OCI-LY3 (cell line): ENCODE measurements at regions not wholly inside any gene's neighbourhood (a gene's known extent, or its start where the extent isn't known, plus 50 kb on each side); places are given as distances from the start of the nearest gene placed in this dataset.

Source experiments
- H2AFZ ChIP-seq: fragments of 200-600, 300-600 bp; shearing (Covaris generic); 2 replicates; pipeline ENCODE4 v1.6.0; 2014; ENCODE audit warnings: antibody characterized with exemption, low read depth, low read length
- H3K27ac ChIP-seq: fragments of 200-600, 300-600 bp; sonication (generic); 2 replicates; pipeline ENCODE4 v1.5.1; 2014; ENCODE audit warnings: mild to moderate bottlenecking, low read length, moderate library complexity, mixed read lengths
- H3K27me3 ChIP-seq: fragments of 200-600, 300-600 bp; sonication (generic); 2 replicates; pipeline ENCODE4 v1.6.1; 2014; ENCODE audit warnings: low read depth, low read length, mixed read lengths
- H3K36me3 ChIP-seq: fragments of 200-600, 300-600 bp; sonication (generic); replicated peaks from 2 replicates; pipeline ENCODE3; 2014; ENCODE audit warnings: low read depth, low read length, mixed read lengths
- H3K4me1 ChIP-seq: fragments of 300-600, 200-600 bp; sonication (generic); 2 replicates; pipeline ENCODE4 v1.6.1; 2014; ENCODE audit warnings: low read length, mixed read lengths
- H3K4me2 ChIP-seq: fragments of 200-600, 300-600 bp; sonication (generic); 2 replicates; pipeline ENCODE4 v1.6.1; 2014; ENCODE audit warnings: low read length, mixed read lengths
- H3K4me3 ChIP-seq: fragments of 300-600, 200-600 bp; sonication (generic); 2 replicates; pipeline ENCODE4 v1.5.1; 2014; ENCODE audit warnings: antibody characterized with exemption, mild to moderate bottlenecking, low read length, moderate library complexity
- H3K79me2 ChIP-seq: fragments of 300-600, 200-600 bp; shearing (Covaris generic); 2 replicates; pipeline ENCODE4 v1.6.1; 2014; ENCODE audit warnings: mild to moderate bottlenecking, low read length, mixed read lengths
- H3K9ac ChIP-seq: fragments of 300-600, 200-600 bp; shearing (Covaris generic); 2 replicates; pipeline ENCODE4 v1.6.0; 2014; ENCODE audit warnings: mild to moderate bottlenecking, low read length, moderate library complexity
- H3K9me3 ChIP-seq: fragments of 200-600, 300-600 bp; shearing (Covaris generic); 2 replicates; pipeline ENCODE4 v1.6.1; 2014; ENCODE audit warnings: low read length, mixed read lengths; ENCODE audit not compliant: insufficient read depth
- H4K20me1 ChIP-seq: fragments of 200-600, 300-600 bp; sonication (generic); 2 replicates; pipeline ENCODE4 v1.6.1; 2016; ENCODE audit warnings: low read length, mixed read lengths; ENCODE audit not compliant: insufficient read depth
- EZH2phosphoT487 ChIP-seq: fragments of 200-600 bp; shearing (Covaris generic); IDR thresholded peaks from 2 replicates; pipeline ENCODE4 v1.6.1; 2018; ENCODE audit warnings: antibody characterized with exemption, mixed run types, low read depth
- TF ChIP-seq, protein P1 (sequence below): fragments of 200-600, 300-600 bp; sonication (generic); IDR thresholded peaks from 2 replicates; pipeline ENCODE4 v1.5.1; 2014; ENCODE audit warnings: antibody characterized with exemption, low read length, low read depth

DNA sequence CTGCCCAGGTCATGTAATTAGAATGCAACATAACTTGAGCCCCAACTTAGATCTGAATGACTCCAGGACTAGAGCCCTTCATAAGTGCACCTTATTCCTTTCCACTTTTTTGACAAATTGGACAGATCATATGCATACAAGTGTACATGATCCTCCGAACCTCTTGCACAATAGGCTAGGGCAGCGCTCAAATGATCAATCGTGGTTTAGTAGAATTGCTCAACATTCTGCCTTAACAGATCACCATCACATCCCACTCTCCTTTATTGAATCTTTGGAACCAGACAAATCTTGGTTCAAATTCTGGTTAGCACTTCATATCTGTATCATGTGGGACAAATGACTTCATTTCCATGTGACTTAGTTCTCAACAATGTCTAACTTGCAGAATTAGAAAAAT lies 106.8 kb upstream of the CDIN1 start:
- Histone ChIP-seq H2AFZ (no peak overlapping the region), H3K27me3 (no peaks in the 10 kb centered on the region; the same call in 1 of the 2 replicates), H4K20me1 (no peaks in the 10 kb centered on the region), H3K4me2 (no peak overlapping the region), H3K27ac (no peak overlapping the region), H3K9ac (no peak overlapping the region), H3K36me3 (no peaks in the 10 kb centered on the region), H3K79me2 (no peaks in the 10 kb centered on the region), H3K9me3 (no peaks in the 10 kb centered on the region), H3K4me3 (no peak overlapping the region), H3K4me1 (no peaks in the 10 kb centered on the region)
- TF ChIP-seq, protein P1, sequence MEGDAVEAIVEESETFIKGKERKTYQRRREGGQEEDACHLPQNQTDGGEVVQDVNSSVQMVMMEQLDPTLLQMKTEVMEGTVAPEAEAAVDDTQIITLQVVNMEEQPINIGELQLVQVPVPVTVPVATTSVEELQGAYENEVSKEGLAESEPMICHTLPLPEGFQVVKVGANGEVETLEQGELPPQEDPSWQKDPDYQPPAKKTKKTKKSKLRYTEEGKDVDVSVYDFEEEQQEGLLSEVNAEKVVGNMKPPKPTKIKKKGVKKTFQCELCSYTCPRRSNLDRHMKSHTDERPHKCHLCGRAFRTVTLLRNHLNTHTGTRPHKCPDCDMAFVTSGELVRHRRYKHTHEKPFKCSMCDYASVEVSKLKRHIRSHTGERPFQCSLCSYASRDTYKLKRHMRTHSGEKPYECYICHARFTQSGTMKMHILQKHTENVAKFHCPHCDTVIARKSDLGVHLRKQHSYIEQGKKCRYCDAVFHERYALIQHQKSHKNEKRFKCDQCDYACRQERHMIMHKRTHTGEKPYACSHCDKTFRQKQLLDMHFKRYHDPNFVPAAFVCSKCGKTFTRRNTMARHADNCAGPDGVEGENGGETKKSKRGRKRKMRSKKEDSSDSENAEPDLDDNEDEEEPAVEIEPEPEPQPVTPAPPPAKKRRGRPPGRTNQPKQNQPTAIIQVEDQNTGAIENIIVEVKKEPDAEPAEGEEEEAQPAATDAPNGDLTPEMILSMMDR: no peak
- TF ChIP-seq EZH2phosphoT487: no peak

DNA sequence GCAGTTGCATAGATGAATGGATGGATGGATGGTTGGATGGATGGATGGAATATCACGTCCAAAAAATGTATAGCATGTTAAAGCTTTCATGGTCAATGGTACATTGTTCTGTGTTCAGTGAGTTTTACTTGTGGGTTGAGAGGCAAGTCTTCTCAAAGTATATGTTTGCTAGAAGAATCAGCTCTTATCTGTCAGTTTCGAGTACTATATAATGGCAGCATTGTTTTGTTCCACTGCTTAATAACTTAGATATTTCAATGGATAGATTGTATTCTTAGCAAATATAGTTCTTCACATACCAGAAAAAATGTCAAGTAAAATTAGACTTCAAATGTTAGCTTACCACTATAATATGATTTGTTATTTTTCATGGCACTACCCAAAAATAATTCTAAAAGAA lies 100.9 kb upstream of the CDIN1 start:
- Histone ChIP-seq H3K4me3 (no peak overlapping the region), H3K27ac (no peak overlapping the region), H3K4me1 (no peaks in the 10 kb centered on the region), H3K27me3 (no peaks in the 10 kb centered on the region; the same call in 1 of the 2 replicates), H3K36me3 (no peaks in the 10 kb centered on the region), H2AFZ (no peak overlapping the region), H4K20me1 (no peaks in the 10 kb centered on the region), H3K4me2 (no peak overlapping the region), H3K9ac (no peak overlapping the region), H3K79me2 (no peaks in the 10 kb centered on the region), H3K9me3 (no peaks in the 10 kb centered on the region)
- TF ChIP-seq EZH2phosphoT487: no peak
- TF ChIP-seq, protein P1: no peak

DNA sequence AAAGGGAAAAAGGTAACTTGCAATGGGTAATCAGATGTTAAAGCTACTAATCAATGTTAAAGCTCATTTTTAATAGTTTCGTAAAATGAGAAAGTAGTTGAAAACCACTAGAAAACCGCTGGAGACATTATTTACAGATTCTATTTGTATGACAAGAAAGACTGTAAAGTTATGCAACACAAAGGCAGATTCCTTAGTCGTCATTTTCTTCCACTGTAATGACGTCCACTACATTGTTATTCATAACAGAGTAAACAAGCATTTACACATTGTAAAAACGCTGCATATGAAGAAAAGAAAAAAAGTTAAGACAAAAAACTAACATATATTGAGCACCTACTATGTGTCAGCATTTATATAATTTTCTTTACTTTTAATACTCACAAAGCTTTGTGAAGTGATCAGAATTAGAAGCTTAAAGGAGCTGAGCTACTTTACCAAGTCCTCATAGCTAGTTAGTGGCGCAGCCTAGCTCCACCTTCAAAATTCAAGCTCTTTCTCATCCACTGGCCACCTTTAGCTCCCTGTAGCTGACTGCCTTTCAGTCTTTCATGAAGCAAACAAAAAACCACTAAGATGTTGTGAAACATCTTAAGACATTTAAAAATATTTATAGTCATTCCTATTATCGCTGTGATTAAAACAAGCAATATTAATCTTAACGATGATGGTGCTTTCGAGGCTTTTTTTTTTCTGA lies 100.1 kb upstream of the CDIN1 start:
- no peaks in the 10 kb centered on the region for H3K9me3 ChIP-seq
- H3K27me3 ChIP-seq: no peaks in the 10 kb centered on the region; the same call in 1 of the 2 replicates
- H3K27ac ChIP-seq: no peak overlapping the region
- no peaks in the 10 kb centered on the region for H3K4me1 ChIP-seq
- no peak overlapping the region for H2AFZ ChIP-seq
- no peaks in the 10 kb centered on the region for H3K79me2 ChIP-seq
- H3K4me2 ChIP-seq: no peak overlapping the region
- no peak overlapping the region for H3K4me3 ChIP-seq
- TF ChIP-seq EZH2phosphoT487: no peak
- TF ChIP-seq, protein P1: no peak
- no peaks in the 10 kb centered on the region for H3K36me3 ChIP-seq
- H3K9ac ChIP-seq: no peak overlapping the region
- no peaks in the 10 kb centered on the region for H4K20me1 ChIP-seq

DNA sequence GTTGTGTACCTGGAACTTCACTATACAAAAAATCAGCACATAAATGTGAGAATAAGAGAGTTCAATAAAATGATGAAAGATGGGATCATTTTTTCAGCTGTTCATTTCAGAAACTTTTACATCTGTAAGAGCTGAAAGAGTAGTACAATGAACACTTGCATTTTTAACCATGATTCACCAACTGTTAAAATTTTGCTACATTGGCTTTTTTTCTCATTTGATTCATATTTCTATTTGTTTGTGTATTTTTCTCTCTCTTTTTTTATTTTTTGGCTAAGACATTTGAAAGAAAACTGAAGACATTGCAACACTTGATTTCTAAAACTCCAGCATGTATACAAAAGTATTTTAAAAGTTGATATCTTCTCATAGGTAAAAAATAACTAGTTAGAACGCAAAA lies 98.3 kb upstream of the CDIN1 start:
- H3K36me3 ChIP-seq: no peaks in the 10 kb centered on the region
- H3K4me2 ChIP-seq: no peak overlapping the region
- no peaks in the 10 kb centered on the region for H3K9me3 ChIP-seq
- no peaks in the 10 kb centered on the region for H4K20me1 ChIP-seq
- H3K27ac ChIP-seq: no peak overlapping the region
- TF ChIP-seq EZH2phosphoT487: no peak
- TF ChIP-seq, protein P1: no peak
- no peaks in the 10 kb centered on the region for H3K79me2 ChIP-seq
- H3K4me1 ChIP-seq: no peaks in the 10 kb centered on the region
- H3K4me3 ChIP-seq: no peak overlapping the region
- no peak overlapping the region for H3K9ac ChIP-seq
- no peaks in the 10 kb centered on the region for H3K27me3 ChIP-seq
- no peak overlapping the region for H2AFZ ChIP-seq
